Hematopoietic multipotent progenitor cell treated with erythropoietin and hydrocortisone succinate and interleukin-3 and kit ligand, for 8 days (in vitro differentiated cells): ENCODE measurements at regions not wholly inside any gene's neighbourhood (a gene's known extent, or its start where the extent isn't known, plus 50 kb on each side); places are given as distances from the start of the nearest gene placed in this dataset.

Source experiments
- DNase-seq: peaks from one replicate; pipeline ENCODE4 v3.0.0-alpha.2; 2015

- no peak for DNase-seq
Observed at GRCh38 chr12:77722536-77722935, 108.2 kb upstream of the NAV3 start.

- DNase-seq = no peak
Observed at GRCh38 chr12:77720258-77720657, 110.4 kb upstream of the NAV3 start.

- DNase-seq = no peak
Observed at GRCh38 chr12:77710209-77710608, 120.5 kb upstream of the NAV3 start.

GRCh38 chr12:77697126-77697525, 133.6 kb upstream of the NAV3 start:
- DNase-seq = no peak

- no peak for DNase-seq
Observed at GRCh38 chr12:77696183-77696582, 134.5 kb upstream of the NAV3 start.

- no peak for DNase-seq
Observed at GRCh38 chr12:77689510-77690086, 141.1 kb upstream of the NAV3 start.

GRCh38 chr12:77687321-77687720, 143.4 kb upstream of the NAV3 start:
- no peak for DNase-seq

GRCh38 chr12:77686760-77687159, 143.9 kb upstream of the NAV3 start:
- DNase-seq = no peak

- no peak for DNase-seq
Observed at GRCh38 chr12:77685901-77686300, 144.8 kb upstream of the NAV3 start.

- DNase-seq = peak; percentile 31
Observed at GRCh38 chr12:77685112-77685511, 145.6 kb upstream of the NAV3 start.

GRCh38 chr12:77682488-77682887, 148.2 kb upstream of the NAV3 start:
- no peak for DNase-seq

- no peak for DNase-seq
Observed at GRCh38 chr12:77681726-77682125, 149.0 kb upstream of the NAV3 start.

GRCh38 chr12:77679686-77680085, 151.0 kb upstream of the NAV3 start:
- no peak for DNase-seq

- DNase-seq = no peak
Observed at GRCh38 chr12:77678621-77679020, 152.1 kb upstream of the NAV3 start.

- no peak for DNase-seq
Observed at GRCh38 chr12:77667101-77667500, 163.6 kb upstream of the NAV3 start.

- DNase-seq = no peak
Observed at GRCh38 chr12:77648716-77649115, 182.0 kb upstream of the NAV3 start.

GRCh38 chr12:77645966-77646598, 184.6 kb upstream of the NAV3 start:
- no peak for DNase-seq

- DNase-seq = no peak
Observed at GRCh38 chr12:77644915-77645605, 185.6 kb upstream of the NAV3 start.

- DNase-seq = no peak
Observed at GRCh38 chr12:77642246-77642645, 188.4 kb upstream of the NAV3 start.

- DNase-seq = no peak
Observed at GRCh38 chr12:77640356-77640755, 190.3 kb upstream of the NAV3 start.

- DNase-seq = no peak
Observed at GRCh38 chr12:77630790-77631445, 199.8 kb upstream of the NAV3 start.

GRCh38 chr12:77630344-77630743, 200.3 kb upstream of the NAV3 start:
- no peak for DNase-seq

- DNase-seq = no peak
Observed at GRCh38 chr12:77629141-77629540, 201.6 kb upstream of the NAV3 start.

- DNase-seq = no peak
Observed at GRCh38 chr12:77625441-77625840, 205.3 kb upstream of the NAV3 start.
